Suprapubic skin (tissue), 4 donors: ENCODE measurements at regions not wholly inside any gene's neighbourhood (a gene's known extent, or its start where the extent isn't known, plus 50 kb on each side); places are given as distances from the start of the nearest gene placed in this dataset.

Experiments used
- CTCF ChIP-seq, 2 donors: fragments of 200-600 bp in 1 of 2; fragments of 450-650 bp in 1 of 2; sonication (generic) in 1 of 2; IDR thresholded peaks; one replicate each; pipeline ENCODE4 v1.5.1; 2016 to 2019; ENCODE audit warnings: antibody characterized with exemption in 2 of 2, mild to moderate bottlenecking in 1 of 2, moderate library complexity in 1 of 2
- EP300 ChIP-seq: sonication (generic); formaldehyde crosslinking; IDR thresholded peaks from one replicate; pipeline ENCODE4 v1.6.1; 2017; ENCODE audit warnings: antibody characterized with exemption
- POLR2A ChIP-seq, 2 donors: fragments of 450-650 bp; IDR thresholded peaks; one replicate each; pipeline ENCODE4 v1.6.1; 2017; ENCODE audit warnings: antibody characterized with exemption in 2 of 2, mild to moderate bottlenecking in 2 of 2, moderate library complexity in 2 of 2
- POLR2AphosphoS5 ChIP-seq, 3 donors: sonication (generic); formaldehyde crosslinking; IDR thresholded peaks; one replicate each; pipeline ENCODE4 v1.6.1; 2017; ENCODE audit warnings: antibody characterized with exemption in 3 of 3

DNA sequence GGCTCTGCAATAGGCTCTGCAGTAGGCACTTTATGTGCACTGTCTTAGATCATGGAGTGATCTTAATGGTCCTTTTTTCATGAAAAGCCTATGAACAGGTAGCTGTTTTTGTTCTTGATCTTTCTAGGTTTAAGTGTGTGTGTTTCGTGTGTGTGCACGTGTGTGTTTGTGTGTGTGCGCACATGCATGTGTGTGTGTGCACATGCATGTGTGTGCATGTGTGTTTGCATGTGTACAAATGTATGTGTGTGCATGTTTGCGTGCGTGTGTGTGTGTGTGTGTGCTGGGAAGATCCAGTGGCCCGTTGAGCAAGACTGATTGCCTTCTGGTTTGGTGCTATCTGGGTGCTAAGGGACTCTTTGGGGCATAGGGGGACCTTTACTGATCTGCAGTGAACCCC lies 334.8 kb downstream of the GLRX3 start:
- TF ChIP-seq CTCF (IDR thresholded peaks at IDR 0.05) = no peak
- TF ChIP-seq EP300 = no peak
- no peak for TF ChIP-seq POLR2A (IDR thresholded peaks at IDR 0.05)
- TF ChIP-seq POLR2AphosphoS5 (IDR thresholded peaks at IDR 0.05) = no peak
